ENCODE measurements at regions not wholly inside any gene's neighbourhood (a gene's known extent, or its start where the extent isn't known, plus 50 kb on each side); places are given as distances from the start of the nearest gene placed in this dataset.

DNA sequence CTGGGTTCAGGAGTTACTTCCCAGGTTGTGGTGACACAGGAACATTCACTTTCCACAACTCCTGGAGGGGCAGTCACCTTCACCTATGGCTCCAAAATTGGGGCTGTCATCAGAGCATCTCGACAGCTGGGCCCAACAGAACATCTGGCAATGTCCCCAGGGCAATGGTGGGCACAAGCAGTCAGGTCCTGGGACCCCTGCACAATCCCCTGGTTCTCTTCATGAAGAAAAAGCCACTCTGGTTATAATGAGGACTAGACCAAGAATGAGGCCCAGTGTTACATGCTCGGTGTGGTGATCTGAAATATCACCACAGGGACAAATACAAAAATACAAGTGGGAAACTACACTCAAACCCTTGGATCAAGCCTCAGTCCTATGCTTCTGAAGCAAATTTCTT is 89.0 kb upstream of the VPREB1 start:
- H3K9me3 ChIP-seq (ENCODE audit: control insufficient read depth in 4 of 4, low read length in 3 of 4) = no peaks in the 10 kb centered on the region
- H3K4me3 ChIP-seq (ENCODE audit: low read depth in 1 of 3, low read length in 3 of 3) = no peak overlapping the region
- H3K4me1 ChIP-seq (ENCODE audit: control insufficient read depth in 4 of 4, insufficient read depth in 4 of 4, low read length in 3 of 4) = no peaks in the 10 kb centered on the region
- no peak overlapping the region for H3K27ac ChIP-seq (ENCODE audit: low read depth in 1 of 2, low read length in 2 of 2)
- no peak overlapping the region for H3K9ac ChIP-seq (ENCODE audit: low read depth in 1 of 2, low read length in 2 of 2)
- DNase-seq (ENCODE audit: low spot score) = no peak
- H3K27me3 ChIP-seq (ENCODE audit: control insufficient read depth in 4 of 4, insufficient read depth in 4 of 4, low read length in 3 of 4) = no peaks in the 10 kb centered on the region
- TF ChIP-seq, protein P1, sequence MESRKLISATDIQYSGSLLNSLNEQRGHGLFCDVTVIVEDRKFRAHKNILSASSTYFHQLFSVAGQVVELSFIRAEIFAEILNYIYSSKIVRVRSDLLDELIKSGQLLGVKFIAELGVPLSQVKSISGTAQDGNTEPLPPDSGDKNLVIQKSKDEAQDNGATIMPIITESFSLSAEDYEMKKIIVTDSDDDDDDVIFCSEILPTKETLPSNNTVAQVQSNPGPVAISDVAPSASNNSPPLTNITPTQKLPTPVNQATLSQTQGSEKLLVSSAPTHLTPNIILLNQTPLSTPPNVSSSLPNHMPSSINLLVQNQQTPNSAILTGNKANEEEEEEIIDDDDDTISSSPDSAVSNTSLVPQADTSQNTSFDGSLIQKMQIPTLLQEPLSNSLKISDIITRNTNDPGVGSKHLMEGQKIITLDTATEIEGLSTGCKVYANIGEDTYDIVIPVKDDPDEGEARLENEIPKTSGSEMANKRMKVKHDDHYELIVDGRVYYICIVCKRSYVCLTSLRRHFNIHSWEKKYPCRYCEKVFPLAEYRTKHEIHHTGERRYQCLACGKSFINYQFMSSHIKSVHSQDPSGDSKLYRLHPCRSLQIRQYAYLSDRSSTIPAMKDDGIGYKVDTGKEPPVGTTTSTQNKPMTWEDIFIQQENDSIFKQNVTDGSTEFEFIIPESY (IDR thresholded peaks at IDR 0.05) = no peak
- no peak for TF ChIP-seq RAD21 (IDR thresholded peaks at IDR 0.05)
- no peak for TF ChIP-seq NR2F2 (IDR thresholded peaks at IDR 0.05)
- TF ChIP-seq, protein P2, sequence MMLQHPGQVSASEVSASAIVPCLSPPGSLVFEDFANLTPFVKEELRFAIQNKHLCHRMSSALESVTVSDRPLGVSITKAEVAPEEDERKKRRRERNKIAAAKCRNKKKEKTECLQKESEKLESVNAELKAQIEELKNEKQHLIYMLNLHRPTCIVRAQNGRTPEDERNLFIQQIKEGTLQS (IDR thresholded peaks at IDR 0.05) = no peak
- TF ChIP-seq SP1 (IDR thresholded peaks at IDR 0.05) = no peak
- no peak for TF ChIP-seq GABPA (IDR thresholded peaks at IDR 0.05 in 1 of 2, conservative IDR thresholded peaks at IDR 0.05 in 1 of 2)
- TF ChIP-seq RXRA (IDR thresholded peaks at IDR 0.05) = no peak
- TF ChIP-seq, protein P3, sequence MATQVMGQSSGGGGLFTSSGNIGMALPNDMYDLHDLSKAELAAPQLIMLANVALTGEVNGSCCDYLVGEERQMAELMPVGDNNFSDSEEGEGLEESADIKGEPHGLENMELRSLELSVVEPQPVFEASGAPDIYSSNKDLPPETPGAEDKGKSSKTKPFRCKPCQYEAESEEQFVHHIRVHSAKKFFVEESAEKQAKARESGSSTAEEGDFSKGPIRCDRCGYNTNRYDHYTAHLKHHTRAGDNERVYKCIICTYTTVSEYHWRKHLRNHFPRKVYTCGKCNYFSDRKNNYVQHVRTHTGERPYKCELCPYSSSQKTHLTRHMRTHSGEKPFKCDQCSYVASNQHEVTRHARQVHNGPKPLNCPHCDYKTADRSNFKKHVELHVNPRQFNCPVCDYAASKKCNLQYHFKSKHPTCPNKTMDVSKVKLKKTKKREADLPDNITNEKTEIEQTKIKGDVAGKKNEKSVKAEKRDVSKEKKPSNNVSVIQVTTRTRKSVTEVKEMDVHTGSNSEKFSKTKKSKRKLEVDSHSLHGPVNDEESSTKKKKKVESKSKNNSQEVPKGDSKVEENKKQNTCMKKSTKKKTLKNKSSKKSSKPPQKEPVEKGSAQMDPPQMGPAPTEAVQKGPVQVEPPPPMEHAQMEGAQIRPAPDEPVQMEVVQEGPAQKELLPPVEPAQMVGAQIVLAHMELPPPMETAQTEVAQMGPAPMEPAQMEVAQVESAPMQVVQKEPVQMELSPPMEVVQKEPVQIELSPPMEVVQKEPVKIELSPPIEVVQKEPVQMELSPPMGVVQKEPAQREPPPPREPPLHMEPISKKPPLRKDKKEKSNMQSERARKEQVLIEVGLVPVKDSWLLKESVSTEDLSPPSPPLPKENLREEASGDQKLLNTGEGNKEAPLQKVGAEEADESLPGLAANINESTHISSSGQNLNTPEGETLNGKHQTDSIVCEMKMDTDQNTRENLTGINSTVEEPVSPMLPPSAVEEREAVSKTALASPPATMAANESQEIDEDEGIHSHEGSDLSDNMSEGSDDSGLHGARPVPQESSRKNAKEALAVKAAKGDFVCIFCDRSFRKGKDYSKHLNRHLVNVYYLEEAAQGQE (IDR thresholded peaks at IDR 0.05) = no peak
- no peak for TF ChIP-seq FOXA1 (IDR thresholded peaks at IDR 0.05)
- TF ChIP-seq, protein P4, sequence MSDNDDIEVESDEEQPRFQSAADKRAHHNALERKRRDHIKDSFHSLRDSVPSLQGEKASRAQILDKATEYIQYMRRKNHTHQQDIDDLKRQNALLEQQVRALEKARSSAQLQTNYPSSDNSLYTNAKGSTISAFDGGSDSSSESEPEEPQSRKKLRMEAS (IDR thresholded peaks at IDR 0.05) = no peak
- TF ChIP-seq HNF4G (IDR thresholded peaks at IDR 0.05) = no peak
- TF ChIP-seq FOXA2 (IDR thresholded peaks at IDR 0.05) = no peak
- TF ChIP-seq, protein P5, sequence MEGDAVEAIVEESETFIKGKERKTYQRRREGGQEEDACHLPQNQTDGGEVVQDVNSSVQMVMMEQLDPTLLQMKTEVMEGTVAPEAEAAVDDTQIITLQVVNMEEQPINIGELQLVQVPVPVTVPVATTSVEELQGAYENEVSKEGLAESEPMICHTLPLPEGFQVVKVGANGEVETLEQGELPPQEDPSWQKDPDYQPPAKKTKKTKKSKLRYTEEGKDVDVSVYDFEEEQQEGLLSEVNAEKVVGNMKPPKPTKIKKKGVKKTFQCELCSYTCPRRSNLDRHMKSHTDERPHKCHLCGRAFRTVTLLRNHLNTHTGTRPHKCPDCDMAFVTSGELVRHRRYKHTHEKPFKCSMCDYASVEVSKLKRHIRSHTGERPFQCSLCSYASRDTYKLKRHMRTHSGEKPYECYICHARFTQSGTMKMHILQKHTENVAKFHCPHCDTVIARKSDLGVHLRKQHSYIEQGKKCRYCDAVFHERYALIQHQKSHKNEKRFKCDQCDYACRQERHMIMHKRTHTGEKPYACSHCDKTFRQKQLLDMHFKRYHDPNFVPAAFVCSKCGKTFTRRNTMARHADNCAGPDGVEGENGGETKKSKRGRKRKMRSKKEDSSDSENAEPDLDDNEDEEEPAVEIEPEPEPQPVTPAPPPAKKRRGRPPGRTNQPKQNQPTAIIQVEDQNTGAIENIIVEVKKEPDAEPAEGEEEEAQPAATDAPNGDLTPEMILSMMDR (IDR thresholded peaks at IDR 0.05; ENCODE audit: low read depth, low read length, missing input control) = no peak
- TF ChIP-seq HNF4A (conservative IDR thresholded peaks at IDR 0.05) = no peak
- no peak for TF ChIP-seq YY1 (IDR thresholded peaks at IDR 0.05)
- TF ChIP-seq JUND (IDR thresholded peaks at IDR 0.05) = no peak
- no peak for TF ChIP-seq EGR1 (IDR thresholded peaks at IDR 0.05; ENCODE audit: low read depth in 2 of 2)
- TF ChIP-seq TAF1 (conservative IDR thresholded peaks at IDR 0.05) = no peak
- no peaks in the 10 kb centered on the region for H3K36me3 ChIP-seq (ENCODE audit: control insufficient read depth in 4 of 4, insufficient read depth in 3 of 4, low read depth in 1 of 4, low read length in 3 of 4)
- WGBS = 74% methylated on average over 2 of the region's 2 CpGs
